ENCODE measurements at regions not wholly inside any gene's neighbourhood (a gene's known extent, or its start where the extent isn't known, plus 50 kb on each side); places are given as distances from the start of the nearest gene placed in this dataset.

DNA sequence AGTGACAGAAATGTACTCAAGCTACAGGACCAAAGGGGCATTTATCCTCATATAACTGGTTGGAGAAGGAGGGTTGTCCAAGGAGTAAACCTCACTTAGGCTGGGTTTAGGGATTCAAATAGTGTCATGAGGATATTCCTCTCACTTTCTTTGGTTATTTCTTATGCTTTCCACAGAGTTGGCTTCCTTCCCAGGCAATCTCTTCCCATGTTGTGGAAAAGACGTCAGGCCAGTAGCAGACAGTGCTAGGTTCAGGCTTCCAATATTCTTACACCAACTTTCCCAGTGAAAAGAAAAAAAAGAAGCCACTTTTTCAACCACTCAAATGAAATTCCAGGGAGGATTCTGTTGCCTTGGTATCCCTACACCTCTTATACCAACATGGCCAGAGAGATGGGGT, 653.0 kb downstream of the C4orf33 start:
- TF ChIP-seq, protein P1, sequence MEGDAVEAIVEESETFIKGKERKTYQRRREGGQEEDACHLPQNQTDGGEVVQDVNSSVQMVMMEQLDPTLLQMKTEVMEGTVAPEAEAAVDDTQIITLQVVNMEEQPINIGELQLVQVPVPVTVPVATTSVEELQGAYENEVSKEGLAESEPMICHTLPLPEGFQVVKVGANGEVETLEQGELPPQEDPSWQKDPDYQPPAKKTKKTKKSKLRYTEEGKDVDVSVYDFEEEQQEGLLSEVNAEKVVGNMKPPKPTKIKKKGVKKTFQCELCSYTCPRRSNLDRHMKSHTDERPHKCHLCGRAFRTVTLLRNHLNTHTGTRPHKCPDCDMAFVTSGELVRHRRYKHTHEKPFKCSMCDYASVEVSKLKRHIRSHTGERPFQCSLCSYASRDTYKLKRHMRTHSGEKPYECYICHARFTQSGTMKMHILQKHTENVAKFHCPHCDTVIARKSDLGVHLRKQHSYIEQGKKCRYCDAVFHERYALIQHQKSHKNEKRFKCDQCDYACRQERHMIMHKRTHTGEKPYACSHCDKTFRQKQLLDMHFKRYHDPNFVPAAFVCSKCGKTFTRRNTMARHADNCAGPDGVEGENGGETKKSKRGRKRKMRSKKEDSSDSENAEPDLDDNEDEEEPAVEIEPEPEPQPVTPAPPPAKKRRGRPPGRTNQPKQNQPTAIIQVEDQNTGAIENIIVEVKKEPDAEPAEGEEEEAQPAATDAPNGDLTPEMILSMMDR (IDR thresholded peaks at IDR 0.05; ENCODE audit: borderline replicate concordance, extremely low read depth, low read length, poor library complexity, severe bottlenecking): no peak
- TF ChIP-seq EZH2 (IDR thresholded peaks at IDR 0.05; ENCODE audit: borderline replicate concordance, low read depth, low read length, severe bottlenecking): no peak

Data from DND-41 (cell line).